ENCODE measurements at regions not wholly inside any gene's neighbourhood (a gene's known extent, or its start where the extent isn't known, plus 50 kb on each side); places are given as distances from the start of the nearest gene placed in this dataset.

- H3K36me3 Mint-ChIP-seq: no peaks in the 10 kb centered on the region
- peaks cover 0 to 4% (median 0%) of the 10 kb centered on the region in 11 donors for H3K9me3 Mint-ChIP-seq
- no peak overlapping the region for H3K27ac Mint-ChIP-seq
- ChIA-PET POLR2A (no interaction called here), CTCF (interaction anchor here (0.7 kb wide), 1 partner anchor 159 kb away, joined by 3 read pairs; no protein-coding TSS in a partner anchor)
- Histone ChIP-seq H3K4me1 (ENCODE audit: control insufficient read depth in 2 of 2, insufficient read depth in 2 of 2, low read length in 2 of 2) (no peaks in the 10 kb centered on the region), H3K36me3 (ENCODE audit: control insufficient read depth in 2 of 3, insufficient read depth in 3 of 3, low read length in 3 of 3) (no peaks in the 10 kb centered on the region), H3K27me3 (ENCODE audit: control insufficient read depth in 2 of 2, insufficient read depth in 2 of 2, low read length in 2 of 2) (no peaks in the 10 kb centered on the region), H3K27ac (ENCODE audit: low read depth, low read length) (no peak overlapping the region), H3K4me3 (ENCODE audit: low read length) (no peak overlapping the region), H3K9me3 (ENCODE audit: control insufficient read depth in 2 of 3, low read length in 3 of 3) (no peaks in the 10 kb centered on the region)
- ATAC-seq (no peak), DNase-seq (no peak)
- no peak overlapping the region for H3K4me3 Mint-ChIP-seq
- no peaks in the 10 kb centered on the region for H3K27me3 Mint-ChIP-seq
- intact Hi-C loops (cut with micrococcal nuclease): no loop called here
- H3K4me1 Mint-ChIP-seq: no peaks in the 10 kb centered on the region
These were observed 503.5 kb upstream of the C1orf87 start for GRCh38 chr1:60577029-60577428.

DNA sequence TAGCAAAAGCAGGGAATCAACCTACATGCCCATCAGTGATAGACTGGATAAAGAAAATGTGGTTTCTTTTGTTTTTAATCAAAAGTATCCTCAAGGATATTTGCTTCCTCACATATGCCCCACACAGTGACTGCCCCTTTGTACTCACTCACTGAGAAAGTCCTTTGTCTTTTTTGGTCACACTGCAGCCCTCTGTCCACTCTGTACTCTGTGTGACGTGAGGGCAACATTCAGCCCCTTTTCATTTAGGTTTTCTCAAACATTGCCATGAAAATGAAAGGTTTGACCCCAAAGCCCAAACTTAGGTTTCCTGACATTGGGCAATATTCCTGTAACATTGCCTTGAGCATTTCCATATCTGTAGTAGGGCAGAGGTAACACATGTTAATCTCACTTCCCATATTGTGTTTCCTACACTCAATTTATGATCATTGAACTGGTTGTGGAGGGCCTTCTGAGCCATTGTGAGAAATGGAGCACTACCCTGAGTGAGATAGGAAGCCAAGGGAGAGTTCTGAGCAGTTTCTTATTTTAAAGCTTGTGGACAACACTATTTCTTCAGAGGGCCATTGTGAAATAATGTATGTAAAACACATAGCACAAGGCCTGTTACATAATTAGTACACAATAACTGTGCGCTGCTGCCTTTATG lies 501.9 kb upstream of the C1orf87 start:
- Mint-ChIP-seq H3K27ac (no peak overlapping the region), H3K27me3 (peaks cover 0 to 4% (median 0%) of the 10 kb centered on the region in 5 donors), H3K36me3 (no peaks in the 10 kb centered on the region), H3K4me3 (no peak overlapping the region), H3K9me3 (peaks cover 0 to 6% (median 0%) of the 10 kb centered on the region in 11 donors), H3K4me1 (no peaks in the 10 kb centered on the region)
- Histone ChIP-seq H3K4me3 (ENCODE audit: low read length) (no peak overlapping the region), H3K9me3 (ENCODE audit: control insufficient read depth in 2 of 3, low read length in 3 of 3) (no peaks in the 10 kb centered on the region), H3K4me1 (ENCODE audit: control insufficient read depth in 2 of 2, insufficient read depth in 2 of 2, low read length in 2 of 2) (no peaks in the 10 kb centered on the region), H3K36me3 (ENCODE audit: control insufficient read depth in 2 of 3, insufficient read depth in 3 of 3, low read length in 3 of 3) (no peaks in the 10 kb centered on the region), H3K27me3 (ENCODE audit: control insufficient read depth in 2 of 2, insufficient read depth in 2 of 2, low read length in 2 of 2) (no peaks in the 10 kb centered on the region), H3K27ac (ENCODE audit: low read depth, low read length) (no peak overlapping the region)
- ChIA-PET POLR2A (no interaction called here), CTCF (no interaction called here)
- ATAC-seq: no peak
- intact Hi-C loops (cut with micrococcal nuclease): no loop called here
- DNase-seq: no peak

GRCh38 chr1:60573726-60574409 lies 500.3 kb upstream of the C1orf87 start:
- Mint-ChIP-seq H3K27me3 (peaks cover 0 to 4% (median 0%) of the 10 kb centered on the region in 5 donors), H3K4me3 (no peak overlapping the region), H3K9me3 (peaks cover 0 to 12% (median 0%) of the 10 kb centered on the region in 11 donors), H3K27ac (no peak overlapping the region), H3K4me1 (no peaks in the 10 kb centered on the region), H3K36me3 (no peaks in the 10 kb centered on the region)
- Histone ChIP-seq H3K27ac (ENCODE audit: low read depth, low read length) (no peak overlapping the region), H3K27me3 (ENCODE audit: control insufficient read depth in 2 of 2, insufficient read depth in 2 of 2, low read length in 2 of 2) (no peaks in the 10 kb centered on the region), H3K36me3 (ENCODE audit: control insufficient read depth in 2 of 3, insufficient read depth in 3 of 3, low read length in 3 of 3) (no peaks in the 10 kb centered on the region), H3K4me1 (ENCODE audit: control insufficient read depth in 2 of 2, insufficient read depth in 2 of 2, low read length in 2 of 2) (no peaks in the 10 kb centered on the region), H3K4me3 (ENCODE audit: low read length) (no peak overlapping the region), H3K9me3 (ENCODE audit: control insufficient read depth in 2 of 3, low read length in 3 of 3) (no peaks in the 10 kb centered on the region)
- intact Hi-C loops (cut with micrococcal nuclease): no loop called here
- ATAC-seq (no peak), DNase-seq (no peak)
- ChIA-PET POLR2A (no interaction called here), CTCF (interaction anchor here (0.8 kb wide), 1 partner anchor 178 kb away, joined by 3 read pairs; no protein-coding TSS in a partner anchor)

- H3K4me1 Mint-ChIP-seq: no peaks in the 10 kb centered on the region
- peaks cover 0 to 12% (median 0%) of the 10 kb centered on the region in 11 donors for H3K9me3 Mint-ChIP-seq
- H3K27me3 Mint-ChIP-seq: peaks cover 0 to 4% (median 0%) of the 10 kb centered on the region in 5 donors
- no peak overlapping the region for H3K4me3 ChIP-seq (ENCODE audit: low read length)
- intact Hi-C loops (cut with micrococcal nuclease): no loop called here
- no peaks in the 10 kb centered on the region for H3K27me3 ChIP-seq (ENCODE audit: control insufficient read depth in 2 of 2, insufficient read depth in 2 of 2, low read length in 2 of 2)
- CTCF ChIA-PET: interaction anchor here (0.5 kb wide), 1 partner anchor 1320 kb away, joined by 5 read pairs; no protein-coding TSS in a partner anchor
- no peak overlapping the region for H3K27ac ChIP-seq (ENCODE audit: low read depth, low read length)
- POLR2A ChIA-PET: no interaction called here
- no peaks in the 10 kb centered on the region for H3K36me3 ChIP-seq (ENCODE audit: control insufficient read depth in 2 of 3, insufficient read depth in 3 of 3, low read length in 3 of 3)
- no peak overlapping the region for H3K27ac Mint-ChIP-seq
- no peaks in the 10 kb centered on the region for H3K4me1 ChIP-seq (ENCODE audit: control insufficient read depth in 2 of 2, insufficient read depth in 2 of 2, low read length in 2 of 2)
- no peaks in the 10 kb centered on the region for H3K9me3 ChIP-seq (ENCODE audit: control insufficient read depth in 2 of 3, low read length in 3 of 3)
- no peak for DNase-seq
- ATAC-seq: no peak
- no peak overlapping the region for H3K4me3 Mint-ChIP-seq
- no peaks in the 10 kb centered on the region for H3K36me3 Mint-ChIP-seq
These were observed 499.6 kb upstream of the C1orf87 start for GRCh38 chr1:60573121-60573520.

GRCh38 chr1:60572378-60572777 lies 498.8 kb upstream of the C1orf87 start:
- Mint-ChIP-seq H3K36me3 (no peaks in the 10 kb centered on the region), H3K4me1 (no peaks in the 10 kb centered on the region), H3K27ac (no peak overlapping the region), H3K27me3 (peaks cover 0 to 4% (median 0%) of the 10 kb centered on the region in 5 donors), H3K9me3 (peaks cover 0 to 12% (median 2%) of the 10 kb centered on the region in 11 donors), H3K4me3 (no peak overlapping the region)
- ATAC-seq (no peak), DNase-seq (no peak)
- ChIA-PET POLR2A (no interaction called here), CTCF (no interaction called here)
- Histone ChIP-seq H3K27ac (ENCODE audit: low read depth, low read length) (no peak overlapping the region), H3K9me3 (ENCODE audit: control insufficient read depth in 2 of 3, low read length in 3 of 3) (no peaks in the 10 kb centered on the region), H3K27me3 (ENCODE audit: control insufficient read depth in 2 of 2, insufficient read depth in 2 of 2, low read length in 2 of 2) (no peaks in the 10 kb centered on the region), H3K36me3 (ENCODE audit: control insufficient read depth in 2 of 3, insufficient read depth in 3 of 3, low read length in 3 of 3) (no peaks in the 10 kb centered on the region), H3K4me3 (ENCODE audit: low read length) (no peak overlapping the region), H3K4me1 (ENCODE audit: control insufficient read depth in 2 of 2, insufficient read depth in 2 of 2, low read length in 2 of 2) (no peaks in the 10 kb centered on the region)
- intact Hi-C loops (cut with micrococcal nuclease): no loop called here

- peaks cover 0 to 4% (median 0%) of the 10 kb centered on the region in 5 donors for H3K27me3 Mint-ChIP-seq
- ATAC-seq: no peak
- ChIA-PET POLR2A (no interaction called here), CTCF (no interaction called here)
- no peak overlapping the region for H3K4me3 Mint-ChIP-seq
- no peak for DNase-seq
- H3K9me3 Mint-ChIP-seq: peaks cover 0 to 12% (median 2%) of the 10 kb centered on the region in 11 donors
- Histone ChIP-seq H3K27me3 (ENCODE audit: control insufficient read depth in 2 of 2, insufficient read depth in 2 of 2, low read length in 2 of 2) (no peaks in the 10 kb centered on the region), H3K36me3 (ENCODE audit: control insufficient read depth in 2 of 3, insufficient read depth in 3 of 3, low read length in 3 of 3) (no peaks in the 10 kb centered on the region), H3K4me1 (ENCODE audit: control insufficient read depth in 2 of 2, insufficient read depth in 2 of 2, low read length in 2 of 2) (no peaks in the 10 kb centered on the region), H3K4me3 (ENCODE audit: low read length) (no peak overlapping the region), H3K27ac (ENCODE audit: low read depth, low read length) (no peak overlapping the region), H3K9me3 (ENCODE audit: control insufficient read depth in 2 of 3, low read length in 3 of 3) (no peaks in the 10 kb centered on the region)
- no peak overlapping the region for H3K27ac Mint-ChIP-seq
- H3K4me1 Mint-ChIP-seq: no peaks in the 10 kb centered on the region
- intact Hi-C loops (cut with micrococcal nuclease): no loop called here
- no peaks in the 10 kb centered on the region for H3K36me3 Mint-ChIP-seq
These were observed 498.2 kb upstream of the C1orf87 start for GRCh38 chr1:60571811-60572210.

DNA sequence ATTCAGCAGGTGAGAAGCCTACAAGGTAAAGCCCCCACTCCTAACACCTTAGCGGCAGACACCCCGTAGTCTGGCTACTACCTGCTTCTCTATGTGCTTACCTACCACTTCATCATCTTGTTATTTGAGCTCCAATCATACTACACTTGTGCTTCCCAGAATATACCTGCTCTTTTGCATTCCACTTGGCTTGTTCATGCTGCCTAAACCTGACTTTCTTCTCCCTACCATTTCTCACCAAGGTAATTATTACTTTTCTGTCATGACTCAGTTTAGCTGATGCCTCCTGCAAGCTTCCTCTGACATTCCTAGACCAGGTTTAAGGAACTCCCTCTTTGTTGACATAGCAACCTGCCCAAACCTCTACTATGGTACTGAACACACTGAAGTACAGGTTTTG lies 495.6 kb upstream of the C1orf87 start:
- CTCF ChIA-PET: no interaction called here

More for the DNA sequence above, 495.6 kb upstream of the C1orf87 start:
- ATAC-seq: no peak
- H3K27me3 Mint-ChIP-seq: peaks cover 0 to 7% (median 4%) of the 10 kb centered on the region in 5 donors
- POLR2A ChIA-PET: no interaction called here
- no peaks in the 10 kb centered on the region for H3K27me3 ChIP-seq (ENCODE audit: control insufficient read depth in 2 of 2, insufficient read depth in 2 of 2, low read length in 2 of 2)
- H3K4me1 ChIP-seq (ENCODE audit: control insufficient read depth in 2 of 2, insufficient read depth in 2 of 2, low read length in 2 of 2): no peaks in the 10 kb centered on the region
- H3K36me3 Mint-ChIP-seq: no peaks in the 10 kb centered on the region
- intact Hi-C loops (cut with micrococcal nuclease): no loop called here
- no peaks in the 10 kb centered on the region for H3K36me3 ChIP-seq (ENCODE audit: control insufficient read depth in 2 of 3, insufficient read depth in 3 of 3, low read length in 3 of 3)
- no peak overlapping the region for H3K4me3 ChIP-seq (ENCODE audit: low read length)
- H3K9me3 ChIP-seq (ENCODE audit: control insufficient read depth in 2 of 3, low read length in 3 of 3): no peaks in the 10 kb centered on the region
- no peaks in the 10 kb centered on the region for H3K4me1 Mint-ChIP-seq
- peaks cover 0 to 12% (median 2%) of the 10 kb centered on the region in 11 donors for H3K9me3 Mint-ChIP-seq
- no peak for DNase-seq
- H3K4me3 Mint-ChIP-seq: no peak overlapping the region
- no peak overlapping the region for H3K27ac ChIP-seq (ENCODE audit: low read depth, low read length)
- H3K27ac Mint-ChIP-seq: no peak overlapping the region
